ENCODE measurements at regions not wholly inside any gene's neighbourhood (a gene's known extent, or its start where the extent isn't known, plus 50 kb on each side); places are given as distances from the start of the nearest gene placed in this dataset.

DNA sequence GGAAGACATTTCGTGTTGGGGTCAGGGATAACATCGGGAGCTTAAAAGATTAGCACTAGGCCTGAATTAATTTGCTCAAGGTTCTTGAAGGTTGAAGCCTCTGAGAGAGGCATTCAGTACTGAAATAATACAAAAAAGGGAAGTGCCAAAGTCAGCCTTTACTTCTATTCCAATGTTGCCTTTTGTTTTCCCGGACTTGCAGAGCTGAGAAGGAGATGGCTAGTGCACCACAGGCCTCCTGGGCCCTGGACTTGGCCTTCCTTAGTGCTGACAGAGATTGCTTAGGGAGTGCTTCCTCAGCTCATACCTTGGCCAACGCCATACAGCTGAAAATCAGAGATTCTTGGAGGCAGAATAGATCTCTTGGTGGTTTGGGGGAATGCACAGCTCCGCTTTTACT, 333.6 kb upstream of the TBL1XR1 start:
- DNase-seq (ENCODE audit: insufficient read length, low spot score) (no peak), FAIRE-seq (no peak)
- TF ChIP-seq, protein P1, sequence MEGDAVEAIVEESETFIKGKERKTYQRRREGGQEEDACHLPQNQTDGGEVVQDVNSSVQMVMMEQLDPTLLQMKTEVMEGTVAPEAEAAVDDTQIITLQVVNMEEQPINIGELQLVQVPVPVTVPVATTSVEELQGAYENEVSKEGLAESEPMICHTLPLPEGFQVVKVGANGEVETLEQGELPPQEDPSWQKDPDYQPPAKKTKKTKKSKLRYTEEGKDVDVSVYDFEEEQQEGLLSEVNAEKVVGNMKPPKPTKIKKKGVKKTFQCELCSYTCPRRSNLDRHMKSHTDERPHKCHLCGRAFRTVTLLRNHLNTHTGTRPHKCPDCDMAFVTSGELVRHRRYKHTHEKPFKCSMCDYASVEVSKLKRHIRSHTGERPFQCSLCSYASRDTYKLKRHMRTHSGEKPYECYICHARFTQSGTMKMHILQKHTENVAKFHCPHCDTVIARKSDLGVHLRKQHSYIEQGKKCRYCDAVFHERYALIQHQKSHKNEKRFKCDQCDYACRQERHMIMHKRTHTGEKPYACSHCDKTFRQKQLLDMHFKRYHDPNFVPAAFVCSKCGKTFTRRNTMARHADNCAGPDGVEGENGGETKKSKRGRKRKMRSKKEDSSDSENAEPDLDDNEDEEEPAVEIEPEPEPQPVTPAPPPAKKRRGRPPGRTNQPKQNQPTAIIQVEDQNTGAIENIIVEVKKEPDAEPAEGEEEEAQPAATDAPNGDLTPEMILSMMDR (IDR thresholded peaks at IDR 0.05; ENCODE audit: insufficient read depth, missing control alignments) = no peak

DNA sequence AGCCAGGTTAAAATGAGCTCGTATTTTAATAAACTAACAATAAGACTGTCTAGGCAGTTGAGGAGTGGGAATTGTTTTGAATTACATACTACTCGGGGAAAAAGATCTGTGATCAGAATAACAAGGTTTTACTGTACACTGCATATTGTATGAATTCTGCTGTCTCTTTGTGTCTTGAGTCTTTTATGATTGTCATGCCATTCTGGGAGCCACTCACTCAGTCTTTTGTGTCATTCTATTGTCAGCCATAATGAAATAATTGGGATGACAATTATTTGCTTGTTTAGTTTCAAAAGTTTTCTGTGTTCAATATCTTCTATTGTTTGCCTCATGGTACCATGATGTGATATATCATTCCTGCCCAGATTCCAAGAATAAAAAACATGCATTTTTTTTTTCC, 339.6 kb upstream of the TBL1XR1 start:
- no peak for DNase-seq (ENCODE audit: insufficient read length, low spot score)
- FAIRE-seq = no peak
- TF ChIP-seq, protein P1 (IDR thresholded peaks at IDR 0.05; ENCODE audit: insufficient read depth, missing control alignments) = no peak

DNA sequence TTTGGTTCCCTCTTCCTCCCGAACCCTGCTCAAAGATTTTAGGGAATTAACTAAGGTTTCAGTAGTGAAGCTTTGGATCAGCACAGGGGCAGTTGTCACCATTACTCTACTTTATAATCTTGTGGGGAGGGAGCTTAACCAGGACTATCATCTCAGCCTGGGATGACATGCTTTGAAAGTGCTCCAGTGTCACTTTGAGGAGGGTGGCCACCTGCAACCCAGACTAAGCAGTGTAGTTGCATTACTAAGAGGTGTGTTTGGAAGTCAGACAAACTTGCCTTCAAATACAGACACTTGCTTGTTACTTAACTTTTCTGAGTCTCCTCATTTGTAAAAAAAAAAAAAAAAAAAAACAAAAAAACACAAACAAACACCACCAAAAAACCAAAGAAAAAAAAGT, 340.3 kb upstream of the TBL1XR1 start:
- TF ChIP-seq, protein P1 (IDR thresholded peaks at IDR 0.05; ENCODE audit: insufficient read depth, missing control alignments) = no peak
- no peak for DNase-seq (ENCODE audit: insufficient read length, low spot score)
- no peak for FAIRE-seq

DNA sequence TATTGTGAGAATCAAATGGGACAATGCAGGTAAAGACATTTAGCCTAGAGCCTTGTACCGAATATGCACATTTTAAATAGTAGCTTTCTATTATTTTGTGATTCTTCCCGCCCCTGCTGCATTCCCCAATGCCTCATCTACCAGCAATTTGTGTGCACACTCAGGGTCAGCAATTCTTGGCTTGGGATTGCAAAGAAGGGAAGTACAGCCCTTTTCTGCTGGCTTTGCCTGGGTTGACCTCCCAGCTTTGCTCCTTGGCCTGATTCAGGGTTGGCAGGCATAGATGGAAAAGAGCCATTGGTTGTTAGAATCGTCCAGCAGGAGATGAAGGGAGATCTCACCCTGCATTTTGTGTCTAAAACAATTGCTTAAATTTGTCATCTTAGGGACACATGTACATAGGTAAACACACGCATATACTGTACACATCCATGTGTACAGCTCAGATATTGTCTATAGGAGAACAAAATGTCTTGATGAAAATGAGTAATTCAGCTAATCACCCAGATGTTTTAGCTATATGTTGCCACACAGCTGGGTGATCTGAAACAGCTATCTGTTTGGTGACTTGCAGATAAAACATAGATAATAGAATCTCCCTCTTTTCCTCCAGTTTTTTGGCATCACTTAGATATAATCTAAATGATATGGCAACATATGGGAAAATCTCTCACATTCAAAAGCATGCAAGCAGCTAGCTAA, 340.9 kb upstream of the TBL1XR1 start:
- TF ChIP-seq, protein P1 (IDR thresholded peaks at IDR 0.05; ENCODE audit: insufficient read depth, missing control alignments) = no peak
- FAIRE-seq = no peak

DNA sequence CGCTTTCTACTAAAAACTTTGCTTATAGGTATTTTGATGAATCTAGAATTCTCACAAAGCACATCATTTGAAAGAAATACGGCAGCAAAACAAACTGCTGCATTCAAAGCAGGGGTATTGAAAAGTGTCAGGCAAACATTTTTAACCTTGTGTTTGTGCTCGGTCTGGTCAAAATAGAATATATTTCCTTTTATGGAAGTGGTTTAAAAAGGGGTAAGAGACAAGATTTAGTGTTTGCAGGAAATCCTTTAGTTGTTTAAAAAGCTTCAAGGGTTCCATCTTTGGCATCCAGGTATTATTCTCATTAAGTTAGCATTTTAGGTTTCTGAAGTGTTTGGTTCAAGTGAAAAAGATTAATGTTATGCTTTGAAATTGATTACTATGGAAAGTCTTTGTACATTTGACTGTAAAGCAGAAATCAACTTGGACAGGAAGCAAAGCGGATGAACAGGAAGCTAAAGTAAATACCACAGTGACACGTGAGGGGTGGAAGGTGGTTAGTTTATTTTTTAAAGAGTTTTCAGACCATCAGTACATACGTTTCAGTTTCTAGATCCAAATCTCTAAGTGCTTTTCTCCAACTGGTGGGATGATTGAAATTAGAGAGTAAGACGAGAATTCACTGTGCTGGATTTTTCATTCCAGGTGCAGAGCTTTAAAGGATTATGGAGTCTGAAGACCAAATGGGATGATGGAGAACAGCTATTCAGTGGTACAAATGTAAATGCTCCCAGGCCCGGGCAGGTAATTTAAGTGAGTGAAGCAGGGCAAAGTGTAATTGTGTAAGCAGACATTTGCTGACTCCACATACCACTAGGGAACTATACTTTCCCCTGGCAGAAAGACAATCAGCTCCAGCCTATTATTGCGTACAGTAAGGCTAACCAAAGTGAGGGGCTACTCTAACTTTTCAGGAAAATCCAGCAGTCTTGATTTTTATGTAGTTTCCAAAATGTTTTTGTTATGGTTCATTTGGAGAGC, 341.8 kb upstream of the TBL1XR1 start:
- DNase-seq (ENCODE audit: insufficient read length, low spot score) (no peak), FAIRE-seq (no peak)
- TF ChIP-seq, protein P1 (IDR thresholded peaks at IDR 0.05; ENCODE audit: insufficient read depth, missing control alignments) = no peak

More for the DNA sequence above, 340.9 kb upstream of the TBL1XR1 start:
- no peak for DNase-seq (ENCODE audit: insufficient read length, low spot score)

DNA sequence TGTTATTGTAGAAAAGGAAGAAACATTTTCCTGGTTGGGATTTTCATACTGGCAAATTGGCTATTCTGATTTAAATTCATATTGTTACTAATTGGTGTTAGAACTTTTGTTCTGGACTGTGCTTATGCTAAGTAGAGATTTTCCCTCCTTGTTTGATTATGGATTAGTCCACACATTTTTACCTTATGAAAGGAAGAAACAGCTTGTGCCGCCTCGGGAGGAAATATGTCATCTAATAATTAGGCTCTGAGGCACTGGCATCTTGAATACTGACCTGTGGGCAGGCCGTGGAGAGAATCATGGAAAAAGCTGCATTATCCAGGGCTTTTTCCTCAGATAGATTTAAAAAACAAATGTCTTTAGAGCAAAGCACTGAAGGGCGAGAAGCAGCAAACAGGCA, 344.3 kb upstream of the TBL1XR1 start:
- no peak for DNase-seq (ENCODE audit: insufficient read length, low spot score)
- TF ChIP-seq, protein P1 (IDR thresholded peaks at IDR 0.05; ENCODE audit: insufficient read depth, missing control alignments) = no peak
- no peak for FAIRE-seq
